AG04450 (cell line): ENCODE measurements at regions not wholly inside any gene's neighbourhood (a gene's known extent, or its start where the extent isn't known, plus 50 kb on each side); places are given as distances from the start of the nearest gene placed in this dataset.

Source experiments
- CTCF ChIA-PET: fragments of 300-600, 350-600 bp; formaldehyde crosslinking; extraction: SDS; loops from one replicate; lab custom pipeline; 2022; ENCODE audit warnings: antibody characterized with exemption, inconsistent platforms; lab: Charles Lee
- POLR2A ChIA-PET: fragments of 350-600 bp; formaldehyde crosslinking; extraction: SDS; loops from one replicate; lab custom pipeline; 2021; ENCODE audit warnings: antibody characterized with exemption, inconsistent platforms; lab: Yijun Ruan, JAX
- DNase-seq: peaks from one replicate; pipeline ENCODE4 v3.0.0-alpha.2; 2011; ENCODE audit warnings: low read depth, low spot score
- H3K27ac ChIP-seq: one replicate; pipeline ENCODE4 v1.5.1; 2012; ENCODE audit warnings: low read depth, low read length, control low read depth
- H3K27me3 ChIP-seq: one replicate; pipeline ENCODE4 v1.6.0; 2012; ENCODE audit warnings: low read length; ENCODE audit not compliant: control insufficient read depth, insufficient read depth
- H3K4me3 ChIP-seq: 2 replicates; pipeline ENCODE4 v1.5.1; 2011; ENCODE audit warnings: mild to moderate bottlenecking, low read depth, low read length, control low read depth
- H3K9me3 ChIP-seq: 2 replicates; pipeline ENCODE4 v1.5.1; 2012; ENCODE audit warnings: low read length; ENCODE audit not compliant: control insufficient read depth, insufficient read depth
- CTCF ChIP-seq: IDR thresholded peaks from 2 replicates; pipeline ENCODE4 v1.5.1; 2011; ENCODE audit warnings: low read depth, low read length, control low read depth, inconsistent platforms

- ChIA-PET POLR2A (no interaction called here), CTCF (interaction anchor here (0.8 to 1.7 kb wide), 3 partner anchors 12 to 1392 kb away, joined by 3 to 5 read pairs (median 5); no protein-coding TSS in a partner anchor)
- H3K27ac ChIP-seq, result no peak overlapping the region
- no peaks in the 10 kb centered on the region for H3K9me3 ChIP-seq
- no peak for DNase-seq
- no peak overlapping the region for H3K4me3 ChIP-seq
- TF ChIP-seq CTCF, result no peak
- peaks cover 36% of the 10 kb centered on the region for H3K27me3 ChIP-seq
Observed at GRCh38 chr1:114333690-114334089, 177.3 kb downstream of the TRIM33 start.

- ChIA-PET POLR2A (no interaction called here), CTCF (interaction anchor here (1.2 to 1.7 kb wide), 3 partner anchors 14 to 50 kb away, joined by 4 to 5 read pairs (median 5); no protein-coding TSS in a partner anchor)
Observed at GRCh38 chr1:114331936-114332335, 178.3 kb upstream of the SYT6 start.

GRCh38 chr1:114330451-114330983 lies 176.8 kb upstream of the SYT6 start:
- Histone ChIP-seq H3K4me3 (no peak overlapping the region), H3K27me3 (peaks cover 33% of the 10 kb centered on the region), H3K27ac (no peak overlapping the region), H3K9me3 (no peaks in the 10 kb centered on the region)
- TF ChIP-seq CTCF, result no peak
- DNase-seq, result no peak
- ChIA-PET POLR2A (no interaction called here), CTCF (interaction anchor here (0.6 to 1.4 kb wide), 2 partner anchors 16 to 1594 kb away, joined by 3 to 5 read pairs; no protein-coding TSS in a partner anchor)

More at GRCh38 chr1:114331936-114332335, 178.3 kb upstream of the SYT6 start:
- peaks cover 33% of the 10 kb centered on the region for H3K27me3 ChIP-seq
- no peak overlapping the region for H3K27ac ChIP-seq
- no peaks in the 10 kb centered on the region for H3K9me3 ChIP-seq
- no peak for DNase-seq
- no peak overlapping the region for H3K4me3 ChIP-seq
- no peak for TF ChIP-seq CTCF

GRCh38 chr1:114328361-114328904 lies 174.8 kb upstream of the SYT6 start:
- CTCF ChIA-PET, result no interaction called here
- no peak for DNase-seq
- no peak for TF ChIP-seq CTCF
- H3K27me3 ChIP-seq, result peaks cover 23% of the 10 kb centered on the region
- H3K27ac ChIP-seq, result no peak overlapping the region
- H3K9me3 ChIP-seq, result no peaks in the 10 kb centered on the region
- no peak overlapping the region for H3K4me3 ChIP-seq
- POLR2A ChIA-PET, result no interaction called here

- CTCF ChIA-PET, result interaction anchor here (0.7 to 1.1 kb wide), 3 partner anchors 21 to 42 kb away, joined by 3 to 5 read pairs (median 5); no protein-coding TSS in a partner anchor
- H3K27ac ChIP-seq, result no peak overlapping the region
- no peaks in the 10 kb centered on the region for H3K9me3 ChIP-seq
- H3K27me3 ChIP-seq, result peaks cover 1% of the 10 kb centered on the region
- no peak for DNase-seq
- H3K4me3 ChIP-seq, result no peak overlapping the region
- TF ChIP-seq CTCF, result no peak
- POLR2A ChIA-PET, result no interaction called here
Observed at GRCh38 chr1:114324662-114324965, 170.9 kb upstream of the SYT6 start.
